ENCODE measurements at regions not wholly inside any gene's neighbourhood (a gene's known extent, or its start where the extent isn't known, plus 50 kb on each side); places are given as distances from the start of the nearest gene placed in this dataset.

DNA sequence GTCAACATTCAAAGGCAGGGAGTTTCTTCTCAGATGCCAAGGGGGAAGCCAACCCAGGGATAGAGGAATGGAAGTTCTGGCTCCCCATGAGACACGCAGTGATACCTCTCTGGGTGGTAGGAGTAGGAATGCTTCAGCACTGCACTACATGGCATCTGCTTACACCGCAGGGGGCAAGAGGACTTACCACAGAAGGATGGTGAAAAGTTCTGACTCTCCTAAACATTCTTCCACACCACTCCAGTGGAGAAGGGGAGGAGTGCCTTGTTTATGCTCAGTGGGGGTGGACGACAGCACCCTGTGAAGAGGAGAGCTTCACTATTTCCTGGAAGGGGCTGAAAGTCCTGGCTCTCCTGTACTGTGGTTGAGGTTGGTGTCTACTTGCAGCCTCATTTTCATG is 1011.3 kb upstream of the WWC1 start:
- ATAC-seq (no peak), DNase-seq (no peak)
- in situ Hi-C loops (cut with MboI; ENCODE audit: low sequenced_read_pairs in 4 of 4), result no loop called here
- Histone ChIP-seq H3K9me3 (no peaks in the 10 kb centered on the region), H3K27me3 (no peaks in the 10 kb centered on the region), H3K27ac (no peak overlapping the region), H3K4me3 (no peak overlapping the region), H3K4me1 (no peaks in the 10 kb centered on the region), H3K36me3 (no peaks in the 10 kb centered on the region)
- intact Hi-C loops (cut with DNase I; ENCODE audit: low total_unique reads), result no loop called here
- TF ChIP-seq POLR2A (IDR thresholded peaks at IDR 0.05), result no peak
- TF ChIP-seq, protein P1, sequence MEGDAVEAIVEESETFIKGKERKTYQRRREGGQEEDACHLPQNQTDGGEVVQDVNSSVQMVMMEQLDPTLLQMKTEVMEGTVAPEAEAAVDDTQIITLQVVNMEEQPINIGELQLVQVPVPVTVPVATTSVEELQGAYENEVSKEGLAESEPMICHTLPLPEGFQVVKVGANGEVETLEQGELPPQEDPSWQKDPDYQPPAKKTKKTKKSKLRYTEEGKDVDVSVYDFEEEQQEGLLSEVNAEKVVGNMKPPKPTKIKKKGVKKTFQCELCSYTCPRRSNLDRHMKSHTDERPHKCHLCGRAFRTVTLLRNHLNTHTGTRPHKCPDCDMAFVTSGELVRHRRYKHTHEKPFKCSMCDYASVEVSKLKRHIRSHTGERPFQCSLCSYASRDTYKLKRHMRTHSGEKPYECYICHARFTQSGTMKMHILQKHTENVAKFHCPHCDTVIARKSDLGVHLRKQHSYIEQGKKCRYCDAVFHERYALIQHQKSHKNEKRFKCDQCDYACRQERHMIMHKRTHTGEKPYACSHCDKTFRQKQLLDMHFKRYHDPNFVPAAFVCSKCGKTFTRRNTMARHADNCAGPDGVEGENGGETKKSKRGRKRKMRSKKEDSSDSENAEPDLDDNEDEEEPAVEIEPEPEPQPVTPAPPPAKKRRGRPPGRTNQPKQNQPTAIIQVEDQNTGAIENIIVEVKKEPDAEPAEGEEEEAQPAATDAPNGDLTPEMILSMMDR (IDR thresholded peaks at IDR 0.05 in 4 of 5, conservative IDR thresholded peaks at IDR 0.05 in 1 of 5), result no peak

DNA sequence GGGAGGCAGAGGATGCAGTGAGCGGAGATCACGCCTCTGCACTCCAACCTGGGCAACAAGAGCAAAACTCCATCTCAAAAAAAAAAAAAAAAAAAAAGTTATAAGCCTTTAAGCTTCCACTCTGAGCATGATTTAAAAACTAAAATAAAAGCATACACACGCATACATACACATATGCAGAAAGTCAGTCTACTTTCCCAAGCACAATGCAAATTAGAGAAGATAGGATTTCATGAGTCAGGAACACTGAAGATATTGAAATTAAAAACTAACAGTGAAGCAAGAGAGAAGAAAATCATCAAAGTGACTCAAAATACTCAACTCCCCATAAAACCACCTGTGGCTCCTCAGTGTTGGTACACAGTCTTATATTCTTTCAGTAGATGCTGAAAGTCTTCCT is 1009.5 kb upstream of the WWC1 start:
- TF ChIP-seq, protein P1 (IDR thresholded peaks at IDR 0.05 in 4 of 5, conservative IDR thresholded peaks at IDR 0.05 in 1 of 5), result no peak
- no peak for TF ChIP-seq POLR2A (IDR thresholded peaks at IDR 0.05)
- intact Hi-C loops (cut with DNase I; ENCODE audit: low total_unique reads) (no loop called here), in situ Hi-C loops (cut with MboI; ENCODE audit: low sequenced_read_pairs in 4 of 4) (no loop called here)
- H3K27ac ChIP-seq, result no peak overlapping the region
- no peaks in the 10 kb centered on the region for H3K36me3 ChIP-seq
- H3K4me3 ChIP-seq, result no peak overlapping the region
- ATAC-seq, result no peak
- H3K4me1 ChIP-seq, result no peaks in the 10 kb centered on the region
- no peak for DNase-seq
- H3K27me3 ChIP-seq, result no peaks in the 10 kb centered on the region
- no peaks in the 10 kb centered on the region for H3K9me3 ChIP-seq

DNA sequence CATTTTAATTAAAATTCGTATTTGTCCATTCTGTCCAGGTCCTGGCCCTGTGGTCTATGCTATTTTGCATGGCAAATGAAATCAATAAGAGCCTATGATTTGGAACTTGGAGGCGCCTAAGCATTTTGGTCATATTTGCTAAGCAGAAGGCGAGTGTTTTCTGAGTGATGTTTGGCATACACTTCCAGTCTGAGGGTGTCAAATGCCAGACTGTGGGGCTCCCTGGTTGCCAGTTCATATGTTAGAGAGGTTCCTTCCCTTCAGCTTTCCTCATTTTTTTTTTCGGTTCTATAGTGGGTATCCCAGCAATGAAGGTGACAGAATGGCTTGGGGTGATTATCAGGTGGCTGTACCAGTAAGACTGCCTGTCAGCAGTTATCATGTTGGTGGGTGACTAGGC is 1007.8 kb upstream of the WWC1 start:
- ATAC-seq (no peak), DNase-seq (no peak)
- H3K36me3 ChIP-seq, result no peaks in the 10 kb centered on the region
- H3K27ac ChIP-seq, result no peak overlapping the region
- intact Hi-C loops (cut with DNase I; ENCODE audit: low total_unique reads) (no loop called here), in situ Hi-C loops (cut with MboI; ENCODE audit: low sequenced_read_pairs in 4 of 4) (no loop called here)
- H3K4me1 ChIP-seq, result no peaks in the 10 kb centered on the region
- no peak for TF ChIP-seq POLR2A (IDR thresholded peaks at IDR 0.05)
- TF ChIP-seq, protein P1 (IDR thresholded peaks at IDR 0.05 in 4 of 5, conservative IDR thresholded peaks at IDR 0.05 in 1 of 5), result no peak
- no peak overlapping the region for H3K4me3 ChIP-seq
- no peaks in the 10 kb centered on the region for H3K27me3 ChIP-seq
- H3K9me3 ChIP-seq, result no peaks in the 10 kb centered on the region

DNA sequence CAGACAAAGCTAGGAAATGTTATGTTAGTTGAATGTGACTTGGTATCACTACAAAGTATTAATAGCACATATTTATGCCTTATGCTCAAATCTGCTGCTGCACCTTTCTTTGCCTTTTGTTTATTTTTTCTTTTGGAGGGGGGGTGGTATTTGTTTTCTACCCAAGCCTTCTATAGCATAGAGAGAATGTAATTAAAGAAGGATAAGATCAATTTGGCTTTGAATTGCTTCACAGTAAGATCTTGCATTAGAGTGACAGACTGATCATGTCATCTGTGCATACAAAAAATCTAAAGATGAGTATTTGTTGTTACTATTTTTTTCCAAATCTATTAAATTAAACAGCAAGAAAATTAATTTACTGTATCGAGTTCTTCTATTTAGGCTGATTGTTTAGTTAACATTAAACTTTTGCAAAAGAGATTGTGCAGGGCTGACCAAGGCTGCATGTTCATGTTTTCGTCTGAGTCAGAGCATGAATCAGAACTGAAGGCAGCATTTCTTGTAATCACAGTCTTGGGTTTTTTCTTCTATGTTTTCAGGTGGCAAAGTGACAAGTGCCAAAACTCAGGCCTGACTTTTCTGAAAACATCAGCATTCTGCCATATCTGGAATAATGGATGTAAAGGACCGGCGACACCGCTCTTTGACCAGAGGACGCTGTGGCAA is 1007.1 kb upstream of the WWC1 start:
- intact Hi-C loops (cut with DNase I; ENCODE audit: low total_unique reads), result no loop called here
- TF ChIP-seq, protein P1 (IDR thresholded peaks at IDR 0.05 in 4 of 5, conservative IDR thresholded peaks at IDR 0.05 in 1 of 5), result no peak
- TF ChIP-seq POLR2A (IDR thresholded peaks at IDR 0.05), result no peak
- H3K27ac ChIP-seq, result no peak overlapping the region
- H3K4me3 ChIP-seq, result no peak overlapping the region
- no peaks in the 10 kb centered on the region for H3K36me3 ChIP-seq
- H3K27me3 ChIP-seq, result no peaks in the 10 kb centered on the region
- in situ Hi-C loops (cut with MboI; ENCODE audit: low sequenced_read_pairs in 4 of 4), result no loop called here
- ATAC-seq (no peak), DNase-seq (no peak)
- no peaks in the 10 kb centered on the region for H3K4me1 ChIP-seq
- H3K9me3 ChIP-seq, result no peaks in the 10 kb centered on the region

DNA sequence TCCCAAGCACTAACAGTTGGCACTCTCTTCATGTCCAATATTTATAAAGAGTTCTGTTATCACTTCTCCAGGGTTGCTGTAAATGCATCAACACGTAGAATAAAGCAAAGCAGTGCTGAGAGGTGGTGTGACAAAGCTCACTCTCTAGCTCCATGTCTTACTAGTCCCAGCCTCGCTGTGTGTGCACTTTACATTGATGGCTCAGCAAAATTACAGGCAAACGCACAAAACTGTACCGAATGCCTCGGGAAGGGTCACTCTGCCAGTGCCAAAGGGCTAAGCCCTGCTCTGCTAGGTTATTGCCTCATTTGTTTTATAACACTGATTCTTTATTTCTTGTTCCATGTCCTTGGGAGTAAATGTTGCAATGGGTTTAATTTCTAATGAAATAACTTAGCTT is 1005.9 kb upstream of the WWC1 start:
- no peaks in the 10 kb centered on the region for H3K9me3 ChIP-seq
- no peaks in the 10 kb centered on the region for H3K27me3 ChIP-seq
- H3K4me1 ChIP-seq, result no peaks in the 10 kb centered on the region
- TF ChIP-seq POLR2A (IDR thresholded peaks at IDR 0.05), result no peak
- TF ChIP-seq, protein P1 (IDR thresholded peaks at IDR 0.05 in 4 of 5, conservative IDR thresholded peaks at IDR 0.05 in 1 of 5), result no peak
- no peak for DNase-seq
- in situ Hi-C loops (cut with MboI; ENCODE audit: low sequenced_read_pairs in 4 of 4), result no loop called here
- no peak for ATAC-seq
- no peak overlapping the region for H3K4me3 ChIP-seq
- no peaks in the 10 kb centered on the region for H3K36me3 ChIP-seq
- H3K27ac ChIP-seq, result no peak overlapping the region
- intact Hi-C loops (cut with DNase I; ENCODE audit: low total_unique reads), result no loop called here

All from gastrocnemius medialis (tissue), 4 donors.